DOHH2 (cell line): ENCODE measurements at regions not wholly inside any gene's neighbourhood (a gene's known extent, or its start where the extent isn't known, plus 50 kb on each side); places are given as distances from the start of the nearest gene placed in this dataset.

Experiments
- H3F3A ChIP-seq: fragments of 200-600 bp; sonication (generic), shearing (Covaris generic); 2 replicates; pipeline ENCODE4 v1.6.0; 2016; ENCODE audit warnings: antibody characterized with exemption, mild to moderate bottlenecking; ENCODE audit not compliant: control insufficient read depth, insufficient read depth
- H3K27ac ChIP-seq: fragments of 200-600 bp; sonication (generic); 2 replicates; pipeline ENCODE4 v1.5.1; 2014; ENCODE audit warnings: low read depth, mild to moderate bottlenecking, low read length, moderate library complexity
- H3K27me3 ChIP-seq: fragments of 200-600 bp; sonication (generic); 2 replicates; pipeline ENCODE4 v1.6.1; 2014; ENCODE audit warnings: mild to moderate bottlenecking, low read length, mixed read lengths; ENCODE audit not compliant: control insufficient read depth
- H3K36me3 ChIP-seq: fragments of 200-600 bp; sonication (generic); 2 replicates; pipeline ENCODE4 v1.6.1; 2014; ENCODE audit warnings: mild to moderate bottlenecking, low read length, moderate library complexity, mixed read lengths; ENCODE audit not compliant: control insufficient read depth
- H3K4me1 ChIP-seq: fragments of 200-600 bp; sonication (generic); 2 replicates; pipeline ENCODE4 v1.6.1; 2014; ENCODE audit warnings: mild to moderate bottlenecking, low read length, mixed read lengths; ENCODE audit not compliant: control insufficient read depth
- H3K4me2 ChIP-seq: fragments of 200-600 bp; sonication (generic); 2 replicates; pipeline ENCODE4 v1.6.0; 2014; ENCODE audit warnings: mild to moderate bottlenecking, low read length, moderate library complexity
- H3K4me3 ChIP-seq: fragments of 200-600 bp; sonication (generic); 2 replicates; pipeline ENCODE4 v1.5.1; 2014; ENCODE audit warnings: mild to moderate bottlenecking, low read length, mixed read lengths
- H3K79me2 ChIP-seq: fragments of 200-600 bp; sonication (generic); 2 replicates; pipeline ENCODE4 v1.6.1; 2014; ENCODE audit warnings: mild to moderate bottlenecking, low read length, mixed read lengths; ENCODE audit not compliant: control insufficient read depth
- H3K9me2 ChIP-seq: fragments of 200-600 bp; sonication (generic); replicated peaks from 2 replicates; pipeline ENCODE4 v1.6.1; 2014; ENCODE audit warnings: mild to moderate bottlenecking, low read length, mixed read lengths; ENCODE audit not compliant: control insufficient read depth
- H3K9me3 ChIP-seq: fragments of 200-600 bp; sonication (generic); 2 replicates; pipeline ENCODE4 v1.6.1; 2014; ENCODE audit warnings: antibody characterized with exemption, low read length, mixed read lengths; ENCODE audit not compliant: control insufficient read depth, insufficient read depth
- H4K20me1 ChIP-seq: fragments of 200-600 bp; sonication (generic); 2 replicates; pipeline ENCODE4 v1.6.0; 2014; ENCODE audit warnings: low read depth, mild to moderate bottlenecking, antibody characterized with exemption, low read length, moderate library complexity; ENCODE audit not compliant: control insufficient read depth, insufficient read depth
- CTCF ChIP-seq: fragments of 200-600 bp; sonication (generic); IDR thresholded peaks from one replicate; pipeline ENCODE4 v1.5.1; 2014; ENCODE audit warnings: antibody characterized with exemption, mild to moderate bottlenecking, low read depth, low read length; ENCODE audit not compliant: poor library complexity, severe bottlenecking
- EZH2phosphoT487 ChIP-seq: fragments of 200-600 bp; sonication (generic); IDR thresholded peaks from 2 replicates; pipeline ENCODE4 v1.6.1; 2017; ENCODE audit warnings: borderline replicate concordance, mild to moderate bottlenecking, antibody characterized with exemption, low read length, moderate library complexity, mixed read lengths

- H3K9me2 ChIP-seq, result no peaks in the 10 kb centered on the region
- H3K36me3 ChIP-seq, result no peaks in the 10 kb centered on the region
- no peaks in the 10 kb centered on the region for H4K20me1 ChIP-seq
- H3F3A ChIP-seq, result no peaks in the 10 kb centered on the region
- H3K79me2 ChIP-seq, result no peaks in the 10 kb centered on the region
- H3K4me2 ChIP-seq, result no peak overlapping the region
- TF ChIP-seq EZH2phosphoT487, result no peak
- no peak for TF ChIP-seq CTCF
- no peak overlapping the region for H3K27ac ChIP-seq
- no peaks in the 10 kb centered on the region for H3K27me3 ChIP-seq
- no peak overlapping the region for H3K4me3 ChIP-seq
- no peaks in the 10 kb centered on the region for H3K9me3 ChIP-seq
- H3K4me1 ChIP-seq, result no peaks in the 10 kb centered on the region
These were observed 316.4 kb upstream of the IGFBP3 start for GRCh38 chr7:46237466-46237865.

GRCh38 chr7:46233585-46234329 lies 312.7 kb upstream of the IGFBP3 start:
- TF ChIP-seq CTCF, result no peak
- no peak for TF ChIP-seq EZH2phosphoT487
- no peaks in the 10 kb centered on the region for H3K27me3 ChIP-seq

GRCh38 chr7:46230990-46231305 lies 309.9 kb upstream of the IGFBP3 start:
- Histone ChIP-seq H3K9me2 (no peaks in the 10 kb centered on the region), H3K27me3 (no peaks in the 10 kb centered on the region), H3K27ac (no peak overlapping the region), H4K20me1 (no peaks in the 10 kb centered on the region), H3K4me2 (no peak overlapping the region), H3K9me3 (no peaks in the 10 kb centered on the region), H3F3A (no peaks in the 10 kb centered on the region), H3K36me3 (no peaks in the 10 kb centered on the region), H3K79me2 (no peaks in the 10 kb centered on the region), H3K4me1 (no peaks in the 10 kb centered on the region), H3K4me3 (no peak overlapping the region)
- TF ChIP-seq EZH2phosphoT487, result no peak
- TF ChIP-seq CTCF, result no peak

More at GRCh38 chr7:46233585-46234329, 312.7 kb upstream of the IGFBP3 start:
- Histone ChIP-seq H3K4me3 (no peak overlapping the region), H3K4me2 (no peak overlapping the region), H3K27ac (no peak overlapping the region), H3K9me3 (no peaks in the 10 kb centered on the region), H3F3A (no peaks in the 10 kb centered on the region), H3K4me1 (no peaks in the 10 kb centered on the region), H3K36me3 (no peaks in the 10 kb centered on the region), H3K9me2 (no peaks in the 10 kb centered on the region), H3K79me2 (no peaks in the 10 kb centered on the region), H4K20me1 (no peaks in the 10 kb centered on the region)
